ENCODE measurements at regions not wholly inside any gene's neighbourhood (a gene's known extent, or its start where the extent isn't known, plus 50 kb on each side); places are given as distances from the start of the nearest gene placed in this dataset.

- Histone ChIP-seq H3K27me3 (ENCODE audit: control insufficient read depth, insufficient read depth, low read length) (no peaks in the 10 kb centered on the region), H3K9me3 (ENCODE audit: control insufficient read depth, low read length) (no peaks in the 10 kb centered on the region), H3K4me1 (no peaks in the 10 kb centered on the region), H3K4me3 (ENCODE audit: low read depth, low read length) (no peak overlapping the region), H3K27ac (no peak overlapping the region), H3K9ac (no peak overlapping the region), H3K36me3 (ENCODE audit: control insufficient read depth, insufficient read depth, low read length) (no peaks in the 10 kb centered on the region), H2AFZ (no peak overlapping the region), H3K79me2 (no peaks in the 10 kb centered on the region), H3K4me2 (ENCODE audit: low read length) (no peak overlapping the region)
- no peak for TF ChIP-seq CTCF (IDR thresholded peaks at IDR 0.05)
Measured at GRCh38 chr13:89255844-89256406, 1584.8 kb downstream of the SLITRK5 start.

- no peak for TF ChIP-seq CTCF (IDR thresholded peaks at IDR 0.05)
- H3K27me3 ChIP-seq (ENCODE audit: control insufficient read depth, insufficient read depth, low read length), result no peaks in the 10 kb centered on the region
- H3K36me3 ChIP-seq (ENCODE audit: control insufficient read depth, insufficient read depth, low read length), result no peaks in the 10 kb centered on the region
Measured at GRCh38 chr13:89267734-89268133, 1596.6 kb downstream of the SLITRK5 start.

GRCh38 chr13:89269737-89270136 lies 1598.6 kb downstream of the SLITRK5 start:
- Histone ChIP-seq H3K4me2 (ENCODE audit: low read length) (no peak overlapping the region), H3K9me3 (ENCODE audit: control insufficient read depth, low read length) (no peaks in the 10 kb centered on the region), H3K79me2 (no peaks in the 10 kb centered on the region), H3K27ac (no peak overlapping the region), H3K4me3 (ENCODE audit: low read depth, low read length) (no peak overlapping the region), H3K36me3 (ENCODE audit: control insufficient read depth, insufficient read depth, low read length) (no peaks in the 10 kb centered on the region), H3K27me3 (ENCODE audit: control insufficient read depth, insufficient read depth, low read length) (no peaks in the 10 kb centered on the region), H3K4me1 (no peaks in the 10 kb centered on the region), H2AFZ (no peak overlapping the region), H3K9ac (no peak overlapping the region)
- no peak for TF ChIP-seq CTCF (IDR thresholded peaks at IDR 0.05)

More at GRCh38 chr13:89267734-89268133, 1596.6 kb downstream of the SLITRK5 start:
- Histone ChIP-seq H3K4me2 (ENCODE audit: low read length) (no peak overlapping the region), H3K79me2 (no peaks in the 10 kb centered on the region), H3K4me1 (no peaks in the 10 kb centered on the region), H3K9me3 (ENCODE audit: control insufficient read depth, low read length) (no peaks in the 10 kb centered on the region), H3K4me3 (ENCODE audit: low read depth, low read length) (no peak overlapping the region), H3K9ac (no peak overlapping the region), H2AFZ (no peak overlapping the region), H3K27ac (no peak overlapping the region)

GRCh38 chr13:89270736-89271135 lies 1599.6 kb downstream of the SLITRK5 start:
- H3K4me2 ChIP-seq (ENCODE audit: low read length), result no peak overlapping the region
- H3K27me3 ChIP-seq (ENCODE audit: control insufficient read depth, insufficient read depth, low read length), result no peaks in the 10 kb centered on the region
- H3K4me1 ChIP-seq, result no peaks in the 10 kb centered on the region
- H3K9ac ChIP-seq, result no peak overlapping the region
- H3K9me3 ChIP-seq (ENCODE audit: control insufficient read depth, low read length), result no peaks in the 10 kb centered on the region
- H2AFZ ChIP-seq, result no peak overlapping the region
- H3K36me3 ChIP-seq (ENCODE audit: control insufficient read depth, insufficient read depth, low read length), result no peaks in the 10 kb centered on the region
- no peak for TF ChIP-seq CTCF (IDR thresholded peaks at IDR 0.05)
- no peak overlapping the region for H3K27ac ChIP-seq
- no peak overlapping the region for H3K4me3 ChIP-seq (ENCODE audit: low read depth, low read length)
- H3K79me2 ChIP-seq, result no peaks in the 10 kb centered on the region

- no peak for TF ChIP-seq CTCF (IDR thresholded peaks at IDR 0.05)
Measured at GRCh38 chr13:89279374-89279773, 1608.2 kb downstream of the SLITRK5 start.

More at GRCh38 chr13:89279374-89279773, 1608.2 kb downstream of the SLITRK5 start:
- H3K9me3 ChIP-seq (ENCODE audit: control insufficient read depth, low read length), result no peaks in the 10 kb centered on the region
- H3K4me2 ChIP-seq (ENCODE audit: low read length), result no peak overlapping the region
- no peaks in the 10 kb centered on the region for H3K36me3 ChIP-seq (ENCODE audit: control insufficient read depth, insufficient read depth, low read length)
- no peak overlapping the region for H2AFZ ChIP-seq
- H3K4me1 ChIP-seq, result no peaks in the 10 kb centered on the region
- no peak overlapping the region for H3K9ac ChIP-seq
- no peaks in the 10 kb centered on the region for H3K27me3 ChIP-seq (ENCODE audit: control insufficient read depth, insufficient read depth, low read length)
- no peaks in the 10 kb centered on the region for H3K79me2 ChIP-seq
- no peak overlapping the region for H3K27ac ChIP-seq
- no peak overlapping the region for H3K4me3 ChIP-seq (ENCODE audit: low read depth, low read length)

Measured in parathyroid adenoma (tissue), 2 donors.